AG09319 (cell line): ENCODE measurements at regions not wholly inside any gene's neighbourhood (a gene's known extent, or its start where the extent isn't known, plus 50 kb on each side); places are given as distances from the start of the nearest gene placed in this dataset.

Experiments used
- DNase-seq: peaks from one replicate; pipeline ENCODE4 v3.0.0-alpha.2; 2010; ENCODE audit warnings: low read depth; ENCODE audit errors: extremely low read depth
- CTCF ChIP-seq: IDR thresholded peaks from 2 replicates; pipeline ENCODE4 v1.5.1; 2011; ENCODE audit warnings: low read depth, mild to moderate bottlenecking, inconsistent platforms, low read length, moderate library complexity

GRCh38 chr1:174077749-174078490 is 55.8 kb upstream of the RC3H1 start:
- DNase-seq: no peak
- no peak for TF ChIP-seq CTCF

- DNase-seq: no peak
These were observed 53.1 kb upstream of the RC3H1 start for GRCh38 chr1:174075245-174075692.

GRCh38 chr1:174074757-174075156 is 52.6 kb upstream of the RC3H1 start:
- DNase-seq: peak; percentile 3
- peak; percentile 52 for TF ChIP-seq CTCF

More at GRCh38 chr1:174075245-174075692, 53.1 kb upstream of the RC3H1 start:
- no peak for TF ChIP-seq CTCF

GRCh38 chr1:174072581-174072980 is 50.4 kb upstream of the RC3H1 start:
- no peak for DNase-seq
- TF ChIP-seq CTCF: no peak
